Neuronal stem cell (in vitro differentiated cells): ENCODE measurements at regions not wholly inside any gene's neighbourhood (a gene's known extent, or its start where the extent isn't known, plus 50 kb on each side); places are given as distances from the start of the nearest gene placed in this dataset.

Experiments
- DNase-seq: peaks from one replicate; pipeline ENCODE4 v3.0.0-alpha.2; 2013; ENCODE audit warnings: low spot score
- H2AFZ ChIP-seq: one replicate; pipeline ENCODE4 v1.6.1; 2013; ENCODE audit warnings: mild to moderate bottlenecking, low read length, inconsistent platforms
- H2AK5ac ChIP-seq: 2 replicates; pipeline ENCODE4 v1.6.1; 2013; ENCODE audit warnings: low read depth, mild to moderate bottlenecking, inconsistent platforms, low read length, moderate library complexity, mixed read lengths
- H2BK120ac ChIP-seq: 2 replicates; pipeline ENCODE4 v1.6.1; 2013; ENCODE audit warnings: low read depth, mild to moderate bottlenecking, inconsistent platforms, low read length, moderate library complexity, mixed read lengths
- H2BK12ac ChIP-seq: one replicate; pipeline ENCODE4 v1.6.1; 2013; ENCODE audit warnings: low read length, inconsistent platforms
- H2BK15ac ChIP-seq: 2 replicates; pipeline ENCODE4 v1.6.1; 2013; ENCODE audit warnings: mild to moderate bottlenecking, low read length, inconsistent platforms, mixed read lengths
- H2BK5ac ChIP-seq: one replicate; pipeline ENCODE4 v1.6.1; 2013; ENCODE audit warnings: inconsistent platforms, mild to moderate bottlenecking, low read length, moderate library complexity
- H3K14ac ChIP-seq: one replicate; pipeline ENCODE4 v1.6.1; 2013; ENCODE audit warnings: low read length, inconsistent platforms
- H3K18ac ChIP-seq: 2 replicates; pipeline ENCODE4 v1.6.1; 2013; ENCODE audit warnings: low read length, inconsistent platforms
- H3K23ac ChIP-seq: 2 replicates; pipeline ENCODE4 v1.6.1; 2013; ENCODE audit warnings: low read depth, mild to moderate bottlenecking, mixed read lengths, low read length, inconsistent platforms; ENCODE audit not compliant: poor library complexity
- H3K27ac ChIP-seq: replicated peaks from 3 replicates; pipeline ENCODE4 v1.5.1; 2013; ENCODE audit warnings: low read length, inconsistent platforms
- H3K27me3 ChIP-seq, 3 experiments: 2 replicates each; pipeline ENCODE4 v1.6.1; 2013; ENCODE audit warnings: low read length in 3 of 3, mild to moderate bottlenecking in 2 of 3, inconsistent platforms in 1 of 3, low read depth in 1 of 3, mixed read lengths in 1 of 3, moderate library complexity in 1 of 3; ENCODE audit not compliant: control insufficient read depth in 3 of 3, insufficient read depth in 3 of 3
- H3K36me3 ChIP-seq, 2 donors: replicated peaks in 1 of 2; 2 replicates each; pipeline ENCODE4 v1.6.1; 2013; ENCODE audit warnings: low read length in 2 of 2; ENCODE audit not compliant: control insufficient read depth in 2 of 2, insufficient read depth in 2 of 2
- H3K4ac ChIP-seq: 2 replicates; pipeline ENCODE4 v1.6.1; 2013; ENCODE audit warnings: inconsistent platforms, mild to moderate bottlenecking, low read length, moderate library complexity
- H3K4me1 ChIP-seq, 2 donors: 1 replicate in 1 of 2; 2 replicates in 1 of 2; pipeline ENCODE4 v1.6.1; 2013; ENCODE audit warnings: low read length in 2 of 2, low read depth in 1 of 2; ENCODE audit not compliant: control insufficient read depth in 2 of 2, insufficient read depth in 1 of 2
- H3K4me2 ChIP-seq: one replicate; pipeline ENCODE4 v1.6.1; 2013; ENCODE audit warnings: mild to moderate bottlenecking, low read length, inconsistent platforms; ENCODE audit not compliant: insufficient read depth, poor library complexity, severe bottlenecking
- H3K4me3 ChIP-seq, 2 donors: 2 replicates each; pipeline ENCODE4 v1.5.1; 2013; ENCODE audit warnings: low read length in 2 of 2, mild to moderate bottlenecking in 2 of 2, inconsistent platforms in 1 of 2, moderate library complexity in 1 of 2
- H3K79me1 ChIP-seq: one replicate; pipeline ENCODE4 v1.6.1; 2013; ENCODE audit warnings: low read depth, mild to moderate bottlenecking, inconsistent platforms, low read length, moderate library complexity
- H3K9ac ChIP-seq: one replicate; pipeline ENCODE4 v1.6.1; 2013; ENCODE audit warnings: mild to moderate bottlenecking, low read depth, low read length, inconsistent platforms; ENCODE audit not compliant: poor library complexity
- H3K9me3 ChIP-seq, 2 donors: replicated peaks in 1 of 2; 2 replicates each; pipeline versions ENCODE3 to v1.6.1; 2013; ENCODE audit warnings: low read length in 2 of 2, mild to moderate bottlenecking in 2 of 2, inconsistent platforms in 1 of 2, low read depth in 1 of 2, mixed read lengths in 1 of 2, moderate library complexity in 1 of 2; ENCODE audit not compliant: control insufficient read depth in 2 of 2, insufficient read depth in 1 of 2
- H4K8ac ChIP-seq: one replicate; pipeline ENCODE4 v1.6.1; 2013; ENCODE audit warnings: low read depth, mild to moderate bottlenecking, inconsistent platforms, low read length, moderate library complexity
- H4K91ac ChIP-seq: one replicate; pipeline ENCODE4 v1.6.1; 2013; ENCODE audit warnings: low read length, low read depth, mild to moderate bottlenecking, inconsistent platforms; ENCODE audit not compliant: poor library complexity
- WGBS, 2 donors: extraction: QIAGEN DNeasy Blood & Tissue Kit; methylation state at CpG; one replicate each; pipeline ENCODE4 v1.1.7; 2013; ENCODE audit warnings: missing lambda C conversion rate in 2 of 2, mixed read lengths in 1 of 2; ENCODE audit not compliant: insufficient read length in 2 of 2, insufficient replicate concordance in 1 of 2; ENCODE audit errors: extremely low coverage in 2 of 2; 5-methylcytosine and 5-hydroxymethylcytosine counted together

DNA sequence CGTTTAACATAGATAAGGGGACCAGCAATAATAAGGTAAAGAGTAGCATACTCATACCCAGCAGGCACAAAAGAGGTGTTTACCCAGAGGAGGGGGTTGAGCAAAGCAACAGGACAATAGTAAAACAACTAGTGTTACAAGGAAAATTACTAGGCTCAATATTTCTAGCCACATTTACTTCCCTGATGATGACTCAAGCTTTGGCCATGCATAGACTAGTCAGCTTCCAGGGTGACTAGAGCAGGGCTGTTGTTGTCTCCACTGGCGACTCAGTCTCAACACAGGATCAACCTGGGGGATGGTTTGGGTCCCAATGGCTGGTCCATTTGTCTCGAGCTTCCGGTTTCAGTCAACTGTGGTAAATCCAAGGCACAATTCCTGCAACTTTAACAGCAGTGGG, 217.7 kb upstream of the KCND2 start:
- Histone ChIP-seq H3K27ac (no peak overlapping the region), H2BK5ac (no peak overlapping the region)
- no peak for DNase-seq

DNA sequence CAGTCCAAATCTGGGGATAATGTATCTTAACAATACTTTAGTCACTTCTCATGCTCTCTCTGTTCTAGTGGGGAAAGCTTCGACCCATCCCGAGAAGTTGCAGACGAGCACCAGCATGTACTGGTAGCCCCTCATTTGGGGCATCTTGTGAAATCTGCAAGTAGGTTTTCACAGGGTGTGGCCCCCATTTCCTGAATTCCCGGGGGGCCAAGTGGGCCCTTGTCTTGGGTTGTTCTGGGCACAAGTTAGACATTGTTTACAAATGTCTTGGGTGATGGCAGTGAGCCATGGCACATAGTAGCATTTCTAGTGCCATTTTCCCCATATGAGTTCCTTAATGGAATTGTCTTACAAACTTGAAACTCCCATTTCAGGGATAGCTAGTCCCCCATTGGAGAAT, 216.7 kb upstream of the KCND2 start:
- Histone ChIP-seq H3K36me3 (no peaks in the 10 kb centered on the region), H3K9me3 (no peaks in the 10 kb centered on the region), H3K23ac (no peak overlapping the region), H4K8ac (no peak overlapping the region), H2AFZ (no peak overlapping the region), H3K79me1 (no peaks in the 10 kb centered on the region), H4K91ac (no peak overlapping the region), H3K4ac (no peak overlapping the region), H3K18ac (no peak overlapping the region), H2AK5ac (no peak overlapping the region), H3K4me3 (no peak overlapping the region), H2BK120ac (no peak overlapping the region), H3K4me1 (peaks cover 0 to 2% of the 10 kb centered on the region in 2 donors), H3K27ac (no peak overlapping the region), H2BK5ac (no peak overlapping the region), H3K14ac (no peak overlapping the region), H3K4me2 (no peak overlapping the region), H3K9ac (no peak overlapping the region), H2BK12ac (no peak overlapping the region), H2BK15ac (no peak overlapping the region), H3K27me3 (no peaks in the 10 kb centered on the region)
- DNase-seq = no peak
- WGBS, 2 donors = no CpG with 5 or more reads among the region's 4 CpGs

More for the DNA sequence above, 217.7 kb upstream of the KCND2 start:
- Histone ChIP-seq H3K36me3 (no peaks in the 10 kb centered on the region), H3K4ac (no peak overlapping the region), H3K4me2 (no peak overlapping the region), H2BK120ac (no peak overlapping the region), H3K79me1 (no peaks in the 10 kb centered on the region), H4K8ac (no peak overlapping the region), H3K14ac (no peak overlapping the region), H3K4me1 (no peaks in the 10 kb centered on the region), H2BK15ac (no peak overlapping the region), H2AK5ac (no peak overlapping the region), H3K27me3 (no peaks in the 10 kb centered on the region), H2AFZ (no peak overlapping the region), H3K9ac (no peak overlapping the region), H3K18ac (no peak overlapping the region), H3K9me3 (no peaks in the 10 kb centered on the region), H3K4me3 (no peak overlapping the region), H4K91ac (no peak overlapping the region), H3K23ac (no peak overlapping the region), H2BK12ac (no peak overlapping the region)
- WGBS, 2 donors = no CpG with 5 or more reads among the region's 4 CpGs

DNA sequence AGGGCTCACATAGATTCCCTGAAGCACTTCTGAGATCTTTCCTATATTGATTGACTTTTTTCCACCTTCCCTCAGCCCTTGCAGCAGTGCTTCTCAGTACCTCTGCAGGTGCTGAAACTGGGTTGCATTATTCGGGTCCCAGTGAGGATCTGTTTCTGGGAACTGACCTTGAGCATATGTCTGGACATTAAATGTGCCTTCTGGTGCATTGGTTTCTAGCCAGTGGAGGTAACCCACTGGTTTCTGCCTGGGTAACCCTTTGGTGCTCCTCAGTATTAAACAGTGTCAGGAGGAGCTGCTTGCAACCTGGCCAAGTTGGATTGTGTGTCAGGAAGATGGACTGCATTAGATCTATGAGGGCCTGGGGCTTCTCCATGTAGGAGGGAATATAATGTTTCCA, 213.3 kb upstream of the KCND2 start:
- H2BK12ac ChIP-seq = no peak overlapping the region
- no peak overlapping the region for H3K9ac ChIP-seq
- H4K91ac ChIP-seq = no peak overlapping the region
- H3K4ac ChIP-seq = no peak overlapping the region
- H3K4me1 ChIP-seq = peaks cover 0 to 2% of the 10 kb centered on the region in 2 donors
- H2AK5ac ChIP-seq = no peak overlapping the region
- no peak overlapping the region for H4K8ac ChIP-seq
- no CpG with 5 or more reads among the region's 1 CpG for WGBS, 2 donors
- H3K4me2 ChIP-seq = no peak overlapping the region
- H3K27me3 ChIP-seq = no peaks in the 10 kb centered on the region
- no peak overlapping the region for H3K23ac ChIP-seq
- H3K4me3 ChIP-seq = no peak overlapping the region
- H2AFZ ChIP-seq = no peak overlapping the region
- no peak overlapping the region for H2BK5ac ChIP-seq
- H3K9me3 ChIP-seq = no peaks in the 10 kb centered on the region
- no peak overlapping the region for H3K18ac ChIP-seq
- H3K27ac ChIP-seq = no peak overlapping the region
- no peak overlapping the region for H2BK120ac ChIP-seq
- no peak overlapping the region for H2BK15ac ChIP-seq
- no peaks in the 10 kb centered on the region for H3K36me3 ChIP-seq
- no peak overlapping the region for H3K14ac ChIP-seq
- no peak for DNase-seq
- H3K79me1 ChIP-seq = no peaks in the 10 kb centered on the region

DNA sequence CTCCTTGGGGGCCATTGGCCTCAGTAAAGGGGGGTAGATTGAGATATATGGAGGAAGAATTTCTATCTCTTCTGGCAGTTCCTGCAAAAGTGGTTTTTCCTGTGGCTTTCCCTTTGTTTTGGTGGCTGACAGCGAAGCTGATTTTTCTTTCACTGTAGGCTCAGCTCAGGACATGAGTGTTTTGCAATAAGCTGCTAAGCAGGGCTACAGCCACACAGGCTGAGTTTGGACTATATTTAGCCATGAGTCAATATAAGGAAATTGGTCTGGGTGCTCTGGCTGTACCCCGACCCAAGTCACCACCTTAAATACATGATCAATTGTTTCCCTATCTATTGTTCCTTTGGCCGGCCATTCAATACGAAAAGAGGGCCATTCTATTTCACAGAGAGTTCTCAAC, 212.7 kb upstream of the KCND2 start:
- Histone ChIP-seq H2BK5ac (no peak overlapping the region), H3K4me3 (no peak overlapping the region), H3K36me3 (no peaks in the 10 kb centered on the region), H3K4me1 (peaks cover 0 to 2% of the 10 kb centered on the region in 2 donors), H4K8ac (no peak overlapping the region), H3K14ac (no peak overlapping the region), H3K27ac (no peak overlapping the region), H3K9ac (no peak overlapping the region), H3K9me3 (no peaks in the 10 kb centered on the region), H4K91ac (no peak overlapping the region), H3K23ac (no peak overlapping the region), H2BK15ac (no peak overlapping the region), H3K18ac (no peak overlapping the region), H3K4ac (no peak overlapping the region), H2BK120ac (no peak overlapping the region), H2AK5ac (no peak overlapping the region), H3K27me3 (no peaks in the 10 kb centered on the region), H2BK12ac (no peak overlapping the region), H2AFZ (no peak overlapping the region), H3K4me2 (no peak overlapping the region), H3K79me1 (no peaks in the 10 kb centered on the region)
- no peak for DNase-seq
- no CpG with 5 or more reads among the region's 4 CpGs for WGBS, 2 donors
